GM12892 (cell line): ENCODE measurements at regions not wholly inside any gene's neighbourhood (a gene's known extent, or its start where the extent isn't known, plus 50 kb on each side); places are given as distances from the start of the nearest gene placed in this dataset.
"Not testable (repeated sequence)": the region's sequence is repeated elsewhere in the genome, so short reads cannot be mapped to it uniquely, and the experiment has no call there.

Source experiments
- DNase-seq: peaks from one replicate; pipeline ENCODE4 v3.0.0; 2011; ENCODE audit not compliant: insufficient read length
- FAIRE-seq: peaks from 2 replicates; lab custom pipeline; 2011; peaks lifted over from hg19 to GRCh38; lab: Jason Lieb, UNC

DNA sequence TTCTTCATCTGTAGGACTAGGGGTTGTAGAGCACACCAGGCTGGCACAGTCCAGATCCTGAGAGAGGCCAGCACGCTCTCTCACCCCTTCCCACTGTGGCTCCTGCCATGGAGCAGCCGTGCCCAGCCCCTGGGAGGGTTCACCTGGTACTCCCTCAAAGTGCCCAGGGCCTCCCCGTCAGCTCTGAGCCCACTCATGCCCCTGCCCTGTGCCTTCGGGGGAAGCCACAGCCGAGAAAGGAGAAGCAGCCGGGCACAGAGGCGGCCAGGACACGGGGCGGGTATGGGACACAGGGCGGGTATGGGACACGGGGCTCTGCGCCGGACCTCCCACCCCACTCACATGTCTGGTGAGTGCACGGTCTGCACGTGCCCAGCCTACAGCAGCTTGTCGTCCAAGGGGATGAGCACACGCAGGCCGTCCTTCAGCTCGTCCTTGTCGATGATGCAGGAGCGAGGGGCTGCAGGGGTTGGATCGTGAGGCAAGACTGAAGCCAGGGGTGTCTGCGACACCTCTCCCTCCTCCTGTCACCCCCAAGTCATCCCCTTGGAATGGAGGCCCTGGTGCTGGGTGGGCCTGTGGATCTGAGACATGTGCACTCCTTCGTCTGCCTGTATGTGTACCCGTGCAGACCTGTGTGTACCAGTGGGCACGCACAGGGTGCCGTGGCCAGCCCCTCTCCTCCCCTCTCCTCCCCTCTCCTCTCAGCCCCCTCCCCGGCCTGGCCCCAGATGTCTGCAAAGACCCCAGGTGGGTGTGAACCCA lies 417.9 kb upstream of the ZNF722 start:
- not testable (repeated sequence) for DNase-seq, FAIRE-seq

DNA sequence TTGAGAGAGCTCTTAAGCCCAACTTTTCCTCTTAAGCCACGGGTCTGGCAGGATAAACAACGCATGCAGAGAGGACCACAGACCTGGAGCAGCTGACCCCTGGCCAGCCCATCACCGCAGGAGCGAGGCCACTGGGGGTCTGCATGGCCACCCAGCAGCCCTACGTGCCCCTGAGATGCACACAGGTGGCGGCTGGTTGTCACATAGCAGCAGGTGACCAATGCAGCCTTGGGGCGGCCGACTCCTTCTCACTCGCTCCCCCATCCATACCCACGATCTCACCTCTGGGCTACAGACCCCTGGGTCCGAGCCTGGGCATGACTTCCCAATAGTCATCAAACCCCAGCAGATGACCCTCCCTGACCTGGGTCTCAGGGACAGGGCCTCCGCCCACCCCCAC lies 415.9 kb upstream of the ZNF722 start:
- FAIRE-seq, DNase-seq: not testable (repeated sequence)

DNA sequence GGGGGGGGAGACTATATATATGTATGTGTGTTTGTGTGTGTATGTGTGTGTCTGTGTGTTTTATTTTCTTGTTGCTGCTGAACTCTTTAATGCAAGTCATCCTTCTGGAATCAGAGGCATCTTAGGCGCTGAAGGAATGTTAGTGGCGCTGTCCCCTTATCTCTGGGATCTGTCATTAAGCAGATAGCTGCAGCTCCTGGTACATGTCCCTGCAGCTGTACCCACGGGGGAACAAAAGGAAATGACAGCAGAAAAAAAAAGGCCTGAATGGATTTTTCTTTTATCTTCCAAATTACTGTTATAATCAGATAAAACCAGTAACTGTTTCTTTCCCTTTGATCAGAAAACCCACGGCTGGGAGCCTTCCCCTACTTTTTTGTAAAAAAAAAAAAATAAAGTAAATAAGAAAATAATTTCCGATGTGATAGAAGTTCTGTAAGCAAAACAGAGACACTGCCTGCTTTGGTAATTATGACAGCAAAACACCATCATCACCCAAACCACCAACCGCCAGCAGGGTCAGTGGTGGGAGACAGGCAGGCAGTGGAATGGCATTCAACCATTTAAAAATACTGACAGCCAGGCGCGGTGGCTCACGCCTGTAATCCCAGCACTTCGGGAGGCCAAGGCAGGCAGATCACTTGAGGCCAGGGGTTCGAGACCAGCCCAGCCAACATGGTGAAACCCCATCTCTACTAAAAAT lies 411.3 kb upstream of the ZNF722 start:
- not testable (repeated sequence) for FAIRE-seq

DNA sequence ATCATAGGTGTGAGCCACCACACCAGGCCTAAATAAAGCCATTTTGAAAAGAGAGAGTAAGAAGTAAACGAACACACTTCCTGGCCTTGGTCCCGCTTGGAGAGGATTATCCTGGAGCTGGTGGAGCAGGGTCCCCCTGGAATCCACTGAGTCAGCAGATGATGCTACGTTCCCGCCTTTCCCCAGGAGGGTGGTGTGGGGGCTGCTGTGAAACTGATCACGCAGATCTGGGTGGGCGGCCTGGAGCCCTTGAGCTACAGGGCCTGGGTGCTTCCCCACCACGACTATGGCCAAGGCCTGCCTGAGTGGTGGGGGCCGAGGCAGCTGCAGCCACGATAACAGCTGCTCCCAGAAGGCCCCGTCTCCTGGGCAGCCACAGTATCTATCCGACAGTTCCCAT lies 407.4 kb upstream of the ZNF722 start:
- not testable (repeated sequence) for FAIRE-seq, DNase-seq

More for the DNA sequence above, 411.3 kb upstream of the ZNF722 start:
- DNase-seq = not testable (repeated sequence)

DNA sequence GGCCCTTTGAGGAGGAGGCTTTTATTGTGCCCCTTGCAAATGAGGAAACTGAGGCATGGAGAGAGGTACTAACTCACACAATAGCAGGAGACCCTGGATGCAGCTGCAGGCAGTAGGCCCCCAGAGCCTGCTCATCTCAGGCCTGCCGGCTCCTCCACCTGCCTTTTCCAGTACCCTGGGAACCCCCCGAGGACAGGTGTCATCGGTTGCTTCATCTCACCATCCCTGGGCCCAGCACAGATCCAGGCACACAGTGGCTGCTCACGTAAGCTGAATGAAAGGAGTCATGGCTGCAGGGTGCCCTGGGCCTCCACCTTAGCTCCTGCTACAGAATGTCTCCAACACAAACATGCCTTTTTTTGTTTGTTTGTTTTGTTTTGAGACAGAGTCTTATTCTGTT lies 394.8 kb upstream of the ZNF722 start:
- not testable (repeated sequence) for FAIRE-seq, DNase-seq

DNA sequence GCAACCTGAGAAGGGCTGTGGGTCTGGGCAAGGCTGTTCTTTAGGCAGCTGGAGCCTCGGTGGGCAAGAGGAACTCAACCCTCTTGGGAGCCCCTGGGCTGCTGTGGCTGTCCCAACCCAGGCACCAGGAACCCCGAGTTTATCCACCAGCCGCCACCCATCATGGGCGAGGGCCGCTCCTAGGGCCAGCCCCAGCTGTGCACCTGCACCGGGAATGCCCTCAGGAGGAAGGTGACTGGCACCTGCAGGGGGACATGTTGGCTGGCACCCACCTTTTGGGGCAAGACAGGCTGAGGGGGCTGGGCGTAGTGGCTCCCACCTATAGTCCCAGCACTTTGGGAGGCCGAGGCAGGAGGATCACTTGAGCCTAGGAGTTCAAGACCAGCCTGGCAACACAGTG lies 393.8 kb upstream of the ZNF722 start:
- not testable (repeated sequence) for FAIRE-seq, DNase-seq

DNA sequence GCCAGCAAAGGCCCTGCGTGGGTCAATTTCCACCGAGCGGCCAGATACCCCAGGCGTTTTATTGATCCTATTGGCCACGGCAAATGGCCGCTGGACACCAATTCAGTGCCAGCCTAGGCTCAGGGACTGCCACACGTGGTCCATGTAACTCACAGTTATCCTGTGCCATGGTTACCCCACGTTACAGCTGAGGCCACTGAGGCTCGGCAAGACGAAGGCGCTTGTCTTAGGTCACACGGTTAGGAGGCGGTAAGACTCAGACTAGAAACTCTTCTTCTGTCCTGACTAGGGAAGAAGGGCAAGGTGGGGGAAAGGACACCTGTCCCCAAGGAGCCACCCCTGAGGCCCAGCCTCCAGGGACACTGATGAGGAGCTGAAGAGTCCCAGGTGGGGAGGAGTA lies 381.1 kb upstream of the ZNF722 start:
- not testable (repeated sequence) for FAIRE-seq, DNase-seq

DNA sequence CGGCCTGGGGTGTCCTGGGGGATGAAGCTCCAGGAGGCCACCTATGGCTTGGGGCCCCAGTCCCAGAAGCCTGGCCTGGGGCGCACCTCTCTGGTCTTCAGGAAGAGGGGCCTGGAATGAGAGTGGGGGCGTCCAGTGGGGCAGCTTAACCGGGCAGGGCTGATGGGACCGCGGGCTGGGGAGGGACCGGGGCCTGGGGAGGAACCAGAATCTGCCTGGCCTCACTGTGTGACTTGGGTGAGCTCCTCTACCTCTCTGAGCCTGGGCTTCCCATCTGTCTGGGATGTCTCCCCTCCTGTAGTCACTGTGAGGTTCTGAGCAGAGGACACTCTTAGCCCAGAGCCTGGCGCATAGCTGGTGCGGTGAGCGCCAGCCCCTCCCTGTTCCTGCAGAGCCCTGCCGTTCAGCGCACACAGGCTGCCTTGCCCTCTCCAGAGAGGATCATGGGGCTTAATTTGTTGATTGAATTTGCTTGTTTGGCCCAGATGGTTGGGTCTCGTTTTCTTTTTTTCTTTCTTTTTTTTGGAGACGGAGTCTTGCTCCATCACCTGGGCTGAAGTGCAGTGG lies 378.4 kb upstream of the ZNF722 start:
- DNase-seq, FAIRE-seq: not testable (repeated sequence)

DNA sequence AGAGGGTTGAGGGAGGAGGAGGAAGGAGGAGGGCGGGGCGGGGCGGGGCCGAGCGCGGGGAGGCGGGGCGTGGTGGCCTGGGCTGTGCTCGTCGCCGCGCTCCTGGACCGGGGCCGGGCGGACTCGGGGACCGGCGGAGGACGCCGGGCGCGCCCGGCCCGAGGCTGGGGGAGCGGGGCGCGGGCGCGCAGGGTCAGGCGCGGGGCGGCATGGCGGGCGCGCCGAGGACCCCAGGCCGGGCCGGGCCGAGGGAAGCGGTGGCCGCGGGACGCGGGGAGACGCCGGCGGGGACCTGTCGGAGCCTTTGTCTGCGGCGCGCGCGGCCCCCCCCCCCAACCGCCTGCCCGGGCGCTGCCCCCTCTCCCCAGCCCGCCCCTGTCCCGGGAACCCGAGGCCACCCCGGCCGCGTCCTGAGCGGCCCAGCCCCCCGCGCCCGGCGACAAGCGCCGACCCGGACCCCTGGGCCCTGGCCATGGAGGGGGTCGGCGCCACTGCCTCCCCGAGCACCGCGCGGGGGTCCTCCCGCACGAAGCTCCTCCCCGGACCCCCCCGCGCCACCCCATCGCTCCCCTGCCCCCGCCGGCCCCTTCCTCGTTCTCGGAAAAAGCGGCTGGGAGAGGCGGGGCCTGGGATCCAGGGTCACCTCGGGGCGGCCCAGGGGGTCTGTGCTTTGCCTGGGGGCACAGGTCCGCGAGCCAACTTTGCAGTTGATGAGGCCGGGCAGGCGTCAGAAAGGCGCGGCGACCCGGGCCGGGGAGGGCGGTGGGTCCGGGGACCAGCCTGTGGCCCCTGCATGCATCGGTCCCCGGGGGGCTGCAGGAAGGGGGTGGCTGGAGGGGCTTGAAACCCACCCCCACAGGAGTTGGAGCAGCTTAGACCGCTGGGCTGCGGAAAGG lies 370.8 kb upstream of the ZNF722 start:
- FAIRE-seq, DNase-seq: not testable (repeated sequence)

DNA sequence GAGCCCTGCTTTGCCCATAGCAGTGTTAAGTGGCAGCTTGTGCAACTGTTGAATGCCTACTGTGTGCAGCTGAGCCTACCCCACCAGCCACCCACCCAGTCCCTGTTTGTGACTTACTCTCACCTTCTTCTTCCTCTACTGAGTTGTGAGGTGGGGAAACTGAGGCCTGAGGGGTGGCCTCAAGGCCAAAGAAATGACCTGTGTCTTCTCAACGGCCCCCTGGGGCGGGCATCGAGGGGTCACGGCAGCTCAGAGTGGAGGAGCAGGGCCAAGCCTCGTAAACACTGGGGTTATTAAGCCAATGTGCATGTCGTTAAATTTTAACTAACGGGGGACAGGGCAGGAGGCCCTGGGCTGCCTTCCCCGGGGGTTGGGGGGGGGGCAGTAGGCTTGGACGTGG lies 369.6 kb upstream of the ZNF722 start:
- DNase-seq, FAIRE-seq: not testable (repeated sequence)

DNA sequence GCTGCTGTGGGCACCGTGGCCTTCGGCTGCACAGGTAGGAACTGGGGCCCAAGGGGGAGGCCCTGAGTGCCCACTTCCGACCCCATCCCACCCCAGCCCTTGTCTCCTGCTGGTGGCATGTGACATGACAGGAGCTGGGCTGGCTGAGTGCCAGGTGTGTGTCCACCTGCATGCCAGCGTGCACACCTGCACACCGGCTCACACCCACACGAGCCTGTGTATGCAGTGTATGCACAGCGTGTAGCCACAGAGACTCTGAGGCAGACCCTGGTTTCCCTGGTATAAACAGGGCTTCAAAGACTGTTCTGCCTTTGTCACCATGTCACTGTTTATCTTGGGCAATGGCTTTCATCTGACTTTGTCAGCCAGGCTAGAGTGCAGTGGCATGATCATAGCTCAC lies 362.1 kb upstream of the ZNF722 start:
- FAIRE-seq, DNase-seq: not testable (repeated sequence)

DNA sequence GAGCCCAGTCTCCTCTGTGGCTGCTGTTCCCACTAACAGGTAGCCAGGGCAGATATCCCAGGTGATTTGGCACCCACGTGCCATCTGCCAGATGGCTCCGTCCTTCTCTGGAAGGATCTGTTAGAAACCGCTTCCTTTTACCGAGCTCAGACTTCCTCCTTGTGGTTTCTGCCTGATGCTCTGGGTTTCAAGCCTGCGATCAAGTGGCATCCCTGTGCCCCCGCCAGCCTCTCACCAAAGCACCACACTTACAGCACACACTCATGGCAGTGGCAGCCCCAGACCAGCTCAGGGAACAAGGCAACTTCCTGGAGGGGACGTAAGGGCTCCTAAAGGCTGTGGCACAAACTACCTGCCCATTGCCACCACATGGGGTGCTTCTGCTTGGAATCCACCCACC lies 333.1 kb upstream of the ZNF722 start:
- FAIRE-seq, DNase-seq: not testable (repeated sequence)

DNA sequence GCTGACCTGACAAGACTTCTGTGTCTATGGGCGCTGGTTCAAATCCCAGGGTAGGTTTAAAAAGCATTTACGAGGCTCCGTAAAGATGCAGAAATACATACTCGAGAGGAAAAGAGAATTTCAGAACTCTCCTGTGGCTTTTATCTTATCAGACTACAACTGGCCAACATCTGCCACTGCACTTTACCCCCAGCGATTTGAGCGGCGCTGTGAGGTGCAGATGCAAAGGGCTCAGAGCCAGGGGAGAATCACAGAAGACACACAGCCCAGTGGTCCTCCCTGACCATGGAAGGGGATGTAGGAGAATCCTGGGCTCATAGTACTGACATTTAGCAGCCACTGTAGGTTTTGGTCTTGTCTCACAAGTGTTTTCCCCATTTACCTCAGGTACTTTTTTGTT lies 307.2 kb upstream of the ZNF722 start:
- not testable (repeated sequence) for FAIRE-seq, DNase-seq

DNA sequence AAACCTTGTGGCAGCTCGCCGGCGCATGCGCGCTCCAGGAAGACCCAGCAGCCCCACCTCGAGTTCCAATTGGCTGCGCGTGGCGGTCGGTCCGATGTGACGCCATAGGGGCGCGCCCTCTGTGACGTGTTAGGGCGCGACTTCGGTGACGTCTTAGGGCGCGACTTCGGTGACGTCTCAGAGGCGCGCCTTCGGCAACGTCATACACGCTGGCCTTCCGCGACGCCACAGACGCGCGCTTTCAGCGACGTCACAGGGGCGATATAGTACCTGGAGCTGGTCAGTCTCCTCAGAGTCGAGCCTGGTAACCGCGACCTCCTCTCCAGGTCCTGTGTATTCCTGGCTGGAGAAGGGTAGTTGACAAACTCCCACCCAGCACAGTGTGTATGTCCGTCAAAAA lies 304.4 kb upstream of the ZNF722 start:
- DNase-seq, FAIRE-seq: not testable (repeated sequence)
